Stimulated activated CD4-positive, alpha-beta T cell treated with anti-CD3 and anti-CD28 coated beads, TNF-alpha, amount 100 ng/mL, for 4 hours (primary cell): ENCODE measurements at regions not wholly inside any gene's neighbourhood (a gene's known extent, or its start where the extent isn't known, plus 50 kb on each side); places are given as distances from the start of the nearest gene placed in this dataset.

Experiments used
- DNase-seq, 3 experiments: peaks; one replicate each; pipeline ENCODE4 v3.0.0-alpha.2; 2020; ENCODE audit warnings: low read depth in 3 of 3

DNA sequence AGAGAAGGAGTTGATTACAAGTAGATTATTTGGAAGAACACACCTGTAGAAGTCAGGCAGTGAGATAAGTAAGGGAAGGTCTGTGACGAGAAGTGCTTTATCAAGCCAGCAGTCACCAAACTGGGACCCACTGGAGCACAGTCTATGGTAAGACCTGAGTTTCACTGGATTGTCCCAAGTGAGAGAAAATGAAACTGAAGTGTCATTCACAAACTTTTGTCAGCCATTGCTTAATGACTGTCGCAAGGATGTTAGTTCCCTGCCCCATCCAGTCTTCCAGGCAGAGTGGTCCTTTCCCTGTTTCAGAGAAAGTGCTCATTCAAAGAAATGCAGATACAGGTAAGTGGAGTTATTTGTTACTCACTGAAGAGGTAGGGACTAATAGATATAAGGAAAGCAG is 728.0 kb upstream of the TENM4 start:
- no peak for DNase-seq

DNA sequence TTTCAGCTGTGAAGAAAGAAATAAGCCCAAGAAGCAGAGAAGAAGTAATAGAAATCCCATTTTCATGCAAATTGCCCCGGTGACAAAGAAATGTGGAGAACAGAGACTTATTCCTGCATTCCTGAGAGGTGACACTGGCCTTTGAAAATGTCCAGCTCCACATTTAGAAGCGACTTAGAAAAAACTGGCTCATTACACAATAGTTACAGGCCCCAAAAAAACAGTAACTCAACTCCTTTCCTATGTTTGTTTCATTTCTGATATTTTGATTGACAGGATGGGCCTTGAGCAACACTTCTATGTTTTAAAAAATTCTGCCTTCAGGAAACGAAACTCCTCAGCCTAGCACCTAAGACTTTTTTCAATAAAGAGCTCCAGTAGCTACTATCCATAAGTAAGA is 726.9 kb upstream of the TENM4 start:
- no peak for DNase-seq

DNA sequence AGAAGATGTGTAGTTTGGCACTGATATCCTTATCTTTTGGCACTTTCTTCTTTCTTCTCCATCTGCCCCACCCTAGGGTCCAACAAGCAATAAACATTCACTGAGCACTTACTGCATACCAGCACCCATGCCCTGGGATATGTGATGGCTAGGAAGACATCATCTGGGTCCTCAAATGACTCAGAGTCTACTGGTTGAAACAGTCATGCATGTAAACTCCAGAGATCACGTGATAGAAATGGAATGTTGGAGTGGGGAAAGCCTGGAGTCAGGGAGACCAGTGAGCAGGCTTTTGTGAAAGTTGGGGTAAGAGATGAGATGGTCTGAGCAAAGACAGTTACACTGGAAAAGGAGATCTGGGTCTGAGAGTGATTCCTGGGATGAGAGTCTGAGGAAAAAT is 724.9 kb upstream of the TENM4 start:
- DNase-seq, result no peak

GRCh38 chr11:80163441-80163840 is 722.6 kb upstream of the TENM4 start:
- no peak for DNase-seq

DNA sequence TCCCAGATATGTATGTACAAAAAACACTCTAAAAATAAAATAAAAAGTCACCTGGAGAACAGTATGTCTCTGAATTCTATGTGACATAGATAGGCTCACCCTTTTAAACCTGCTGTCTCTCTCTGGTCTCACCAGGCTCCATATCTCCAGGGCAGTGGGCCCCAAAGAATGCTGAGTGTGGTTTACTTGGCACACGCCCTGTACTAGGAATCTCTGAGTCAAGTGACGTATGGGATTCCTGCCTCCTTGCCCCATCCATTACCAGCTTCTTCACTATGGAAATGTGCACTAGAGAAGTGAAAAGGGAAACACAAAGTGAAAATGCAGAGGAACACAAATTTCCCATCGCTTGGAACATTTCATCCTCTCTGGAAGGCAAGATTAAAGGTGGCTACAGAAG is 722.2 kb upstream of the TENM4 start:
- no peak for DNase-seq

DNA sequence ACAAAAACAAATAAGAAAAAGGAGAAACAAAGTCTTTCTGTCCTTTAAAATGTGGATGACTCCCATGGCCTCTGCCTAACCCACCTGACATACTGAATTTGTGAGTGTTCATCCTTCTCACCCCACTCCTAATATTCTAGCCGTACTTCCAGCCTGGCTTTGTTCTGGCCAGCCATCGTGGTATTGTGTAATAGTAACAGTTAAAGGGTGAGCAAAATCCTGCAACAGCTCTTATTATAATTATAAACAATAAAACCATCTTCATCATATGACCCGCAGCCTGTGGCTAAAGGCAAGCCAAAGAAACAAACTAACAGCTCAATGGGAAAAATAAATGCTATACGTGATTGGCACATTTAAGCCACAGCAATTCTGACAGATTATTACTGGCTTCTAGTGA is 721.6 kb upstream of the TENM4 start:
- no peak for DNase-seq

GRCh38 chr11:80157447-80157846 is 716.6 kb upstream of the TENM4 start:
- no peak for DNase-seq

DNA sequence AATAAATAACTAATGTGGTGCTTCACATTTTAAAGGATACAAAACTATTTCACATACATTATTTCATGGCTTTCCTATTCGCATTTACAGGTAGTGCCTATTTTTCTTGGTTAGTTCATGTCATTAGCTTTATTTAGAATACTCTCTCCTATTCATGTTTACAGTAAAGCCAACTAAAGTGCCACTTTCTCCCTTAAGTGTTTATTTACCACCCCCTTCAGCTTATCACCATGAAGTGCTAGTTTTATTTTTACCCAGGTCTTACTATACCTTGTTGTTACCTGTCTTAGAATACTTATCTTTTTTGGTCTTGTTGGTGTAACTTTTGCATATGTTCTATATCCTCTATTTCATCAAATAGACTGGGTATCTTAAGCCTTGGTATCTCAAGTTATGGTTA is 715.2 kb upstream of the TENM4 start:
- no peak for DNase-seq

DNA sequence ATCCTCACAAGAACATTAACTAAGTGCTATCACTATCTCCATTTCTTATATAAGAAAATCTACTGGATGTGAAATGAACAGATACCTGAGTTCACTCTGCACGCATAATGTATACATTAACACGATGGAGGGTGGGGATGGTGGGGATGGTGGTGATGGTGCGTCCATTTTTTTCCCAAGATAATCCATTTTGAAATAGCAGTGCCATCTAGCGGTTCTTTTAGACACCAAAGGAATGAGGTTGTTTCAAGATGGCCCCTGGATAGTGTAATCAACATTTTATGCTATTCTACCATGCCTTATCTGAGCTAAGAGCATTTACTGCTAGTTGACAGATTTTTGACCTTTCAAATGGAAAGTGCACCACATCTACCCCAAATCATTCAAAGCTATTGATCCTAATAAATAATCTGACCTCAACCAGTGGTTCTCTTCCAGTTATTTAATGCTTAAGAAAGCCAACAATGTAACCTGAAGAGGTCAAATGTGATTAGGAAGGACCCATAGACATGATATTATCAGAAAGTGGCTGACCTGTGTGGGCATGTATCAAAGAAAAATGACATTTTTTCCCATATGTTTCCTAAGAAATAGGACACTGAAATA is 714.7 kb upstream of the TENM4 start:
- no peak for DNase-seq

DNA sequence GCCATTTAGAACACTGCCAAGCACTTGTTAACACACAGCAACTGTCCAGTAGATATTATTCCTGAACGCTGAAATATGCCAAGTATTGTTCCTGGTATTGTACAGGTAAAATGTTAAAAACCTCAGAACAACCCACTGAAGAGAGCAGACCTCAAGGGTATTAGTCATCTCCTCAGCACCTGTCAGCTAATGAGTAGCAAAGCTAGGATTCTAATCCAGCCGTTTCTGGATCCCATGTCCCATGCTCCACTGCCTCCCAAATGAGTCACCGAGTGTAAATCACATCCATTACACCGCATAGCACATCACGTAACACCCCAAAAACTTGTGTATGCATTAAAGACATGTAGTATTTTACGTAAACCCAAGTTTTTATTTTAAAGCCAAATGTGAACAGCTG is 705.4 kb upstream of the TENM4 start:
- no peak for DNase-seq

DNA sequence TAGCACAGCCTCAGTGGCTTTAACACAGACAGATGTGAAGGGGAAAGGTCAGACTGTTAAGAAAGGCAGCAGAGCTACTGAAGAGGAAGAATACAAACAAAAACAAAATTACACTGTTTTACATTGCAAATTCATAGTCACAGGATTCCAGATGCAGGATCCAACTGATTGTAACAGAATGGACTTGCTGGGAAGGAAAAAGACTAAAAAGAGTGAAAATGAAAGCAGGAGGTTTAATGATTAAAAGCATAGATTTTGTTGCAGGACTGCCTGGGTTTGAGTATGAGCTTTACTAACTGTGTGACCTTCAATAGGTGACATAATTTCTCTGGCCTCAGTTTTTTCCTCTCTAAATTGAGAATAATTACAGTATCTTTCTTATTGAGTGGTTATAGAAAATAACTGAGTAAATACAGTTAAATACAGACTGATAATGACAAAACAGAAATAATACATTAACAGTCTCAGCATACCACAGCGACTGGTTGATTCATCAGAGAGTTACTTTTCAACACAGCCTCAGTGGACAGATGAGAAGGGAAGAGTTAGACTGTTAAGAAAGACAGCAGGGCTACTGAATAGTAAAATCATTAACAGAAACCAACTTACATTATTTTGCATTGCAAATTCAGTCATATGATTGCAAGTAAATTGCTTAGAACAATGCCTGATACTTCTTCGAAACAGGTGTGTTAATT is 704.2 kb upstream of the TENM4 start:
- DNase-seq, result no peak

- no peak for DNase-seq
Measured at GRCh38 chr11:80136991-80137390, 696.2 kb upstream of the TENM4 start.

- no peak for DNase-seq
Measured at GRCh38 chr11:80129396-80129795, 688.6 kb upstream of the TENM4 start.

DNA sequence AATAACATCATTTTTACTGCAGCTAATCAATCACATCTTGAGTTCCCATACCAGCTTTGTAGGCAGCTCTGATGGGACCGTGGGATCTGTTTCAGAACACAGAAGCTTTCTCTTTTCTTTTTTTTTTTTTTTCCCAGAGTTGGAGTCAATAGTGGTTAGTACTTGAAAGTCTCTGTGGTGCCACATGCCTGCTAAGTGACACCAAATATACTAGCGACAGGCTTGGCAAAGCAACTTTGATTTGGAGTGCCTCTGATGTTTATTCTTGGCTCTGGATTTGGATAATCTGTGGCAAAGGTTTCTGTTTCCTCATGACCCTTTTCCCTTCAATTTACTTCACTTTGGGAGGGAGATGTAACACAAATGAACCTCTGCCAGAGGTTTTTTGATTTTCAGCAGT is 681.4 kb upstream of the TENM4 start:
- no peak for DNase-seq

DNA sequence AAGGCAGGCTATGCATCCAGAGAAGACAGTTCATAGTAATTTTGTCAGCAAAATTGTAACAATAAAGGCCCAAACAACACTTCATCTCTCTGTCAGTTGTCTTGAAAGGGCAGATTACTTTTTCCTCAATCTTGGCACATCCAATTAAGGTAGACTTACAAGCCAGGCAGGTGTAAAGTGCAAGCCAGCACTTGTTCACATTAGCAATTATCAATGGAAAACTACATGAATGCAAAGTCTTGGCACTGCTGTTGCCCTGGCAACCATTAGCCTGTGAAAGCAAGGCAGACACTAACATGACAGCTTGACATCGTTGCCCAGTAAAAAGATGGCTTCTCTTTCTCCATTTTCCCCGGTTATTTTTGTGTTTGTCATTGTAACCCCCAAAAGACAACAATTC is 677.2 kb upstream of the TENM4 start:
- no peak for DNase-seq

DNA sequence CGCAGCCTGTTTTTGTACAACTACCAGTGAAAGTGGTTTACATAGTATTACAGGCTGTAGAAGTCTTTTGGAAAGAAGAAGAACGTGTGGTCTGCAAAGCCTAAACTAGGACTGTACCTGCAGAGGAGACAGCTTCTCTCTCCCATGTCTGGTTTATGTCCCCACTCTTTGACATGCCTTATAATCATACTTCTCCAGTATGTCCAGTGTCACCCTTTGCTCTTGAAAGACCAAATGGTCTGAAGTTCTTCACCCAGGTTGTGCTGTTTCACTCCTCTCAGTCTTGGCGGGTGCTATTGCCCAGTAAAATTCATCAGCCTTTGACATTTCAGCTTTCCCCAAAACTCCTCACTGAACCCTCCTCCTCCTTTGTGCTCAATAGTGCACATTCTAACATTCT is 676.0 kb upstream of the TENM4 start:
- DNase-seq, result no peak

- no peak for DNase-seq
Measured at GRCh38 chr11:80109652-80110051, 668.8 kb upstream of the TENM4 start.

DNA sequence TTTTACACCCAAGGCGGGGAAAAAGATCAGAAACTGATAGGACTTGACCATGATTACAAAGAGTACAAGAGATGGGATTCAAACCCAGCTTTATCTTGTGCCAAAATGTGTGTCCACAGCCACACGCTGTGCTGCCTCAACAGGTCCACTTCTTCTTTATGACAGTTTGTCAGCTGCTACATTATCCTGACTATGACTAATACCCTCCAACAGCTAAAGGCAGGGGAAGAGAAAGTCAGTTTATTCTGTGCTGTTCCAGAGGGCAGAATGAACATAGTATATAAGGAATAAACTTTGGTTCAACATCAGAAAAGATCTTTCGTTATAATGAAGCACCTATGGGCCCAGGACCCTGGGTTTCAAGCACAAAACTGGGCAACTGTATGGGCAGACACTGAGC is 668.2 kb upstream of the TENM4 start:
- DNase-seq, result no peak

DNA sequence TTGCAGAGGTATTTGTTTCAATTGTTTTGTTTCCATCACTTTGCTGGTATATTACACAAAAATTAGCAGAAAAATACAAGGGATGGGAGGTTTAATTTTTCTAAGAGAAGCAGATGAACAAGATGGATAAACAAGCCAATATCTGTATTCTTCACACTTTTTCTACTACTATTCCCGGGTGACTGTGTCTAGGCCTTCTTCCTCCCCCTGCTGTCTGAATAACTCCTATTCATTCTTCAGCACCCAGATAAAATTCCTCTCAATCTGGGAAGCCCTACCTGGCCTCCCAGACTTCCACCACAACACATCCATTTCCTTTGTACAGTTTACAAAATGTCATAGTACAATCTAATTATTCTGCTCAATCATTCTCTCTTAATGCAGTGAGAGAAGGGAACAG is 666.6 kb upstream of the TENM4 start:
- no peak for DNase-seq

GRCh38 chr11:80104191-80104590 is 663.4 kb upstream of the TENM4 start:
- DNase-seq, result no peak

DNA sequence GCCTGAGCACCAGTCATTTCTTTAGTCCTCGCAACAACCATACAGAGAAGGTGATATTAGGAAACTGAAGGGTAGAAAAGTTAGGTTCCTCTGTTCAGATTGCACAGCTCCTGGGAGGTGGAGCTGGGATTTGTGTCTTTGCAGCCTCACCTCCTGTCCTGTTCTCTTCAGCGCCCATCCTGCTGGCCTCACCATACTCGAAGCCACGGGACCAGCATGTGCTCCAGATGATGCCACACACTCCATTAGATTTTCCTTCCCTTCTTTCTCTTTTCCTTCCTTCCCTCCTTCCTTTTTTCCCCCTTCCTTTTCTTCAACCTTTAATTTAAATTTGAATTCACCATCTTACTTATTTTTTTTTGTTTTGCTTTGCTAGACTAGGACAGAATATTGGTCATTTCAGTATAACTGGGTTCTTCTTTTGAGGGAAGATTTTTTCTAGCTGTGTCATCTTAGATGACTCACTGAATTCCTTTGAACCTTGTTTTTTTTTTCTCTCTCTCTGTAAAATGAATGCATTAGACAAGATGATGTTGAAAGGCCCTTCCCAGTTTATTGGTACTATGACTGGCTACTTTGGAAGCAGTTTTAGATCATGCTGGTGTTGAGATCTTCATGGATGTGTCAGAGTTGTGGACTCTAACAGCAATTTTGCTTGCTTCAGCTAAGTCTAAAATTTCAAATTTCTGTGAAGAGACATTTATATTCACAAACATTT is 662.5 kb upstream of the TENM4 start:
- DNase-seq, result no peak

GRCh38 chr11:80097146-80097545 is 656.3 kb upstream of the TENM4 start:
- no peak for DNase-seq

DNA sequence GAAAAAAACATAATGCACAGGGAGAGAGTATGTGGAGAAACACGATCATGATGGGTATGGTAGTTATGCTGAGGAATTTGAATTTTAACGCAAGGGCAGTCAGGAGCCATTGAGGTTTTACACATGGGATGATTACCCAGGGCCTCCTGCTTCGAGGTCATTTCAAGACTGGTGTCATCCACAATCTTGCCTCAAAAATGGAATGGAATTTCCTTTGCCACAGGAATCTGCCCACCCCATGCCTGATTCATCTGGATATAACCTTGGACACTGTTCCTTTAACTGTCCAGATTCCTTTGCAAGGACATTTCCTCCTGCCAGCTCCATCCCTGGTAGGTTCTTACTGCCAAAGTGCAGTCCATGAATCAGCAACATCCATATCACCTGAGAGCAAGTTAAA is 655.9 kb upstream of the TENM4 start:
- no peak for DNase-seq
